ENCODE measurements at regions not wholly inside any gene's neighbourhood (a gene's known extent, or its start where the extent isn't known, plus 50 kb on each side); places are given as distances from the start of the nearest gene placed in this dataset.
"Not testable (repeated sequence)": the region's sequence is repeated elsewhere in the genome, so short reads cannot be mapped to it uniquely, and the experiment has no call there.

- H3K4me3 ChIP-seq; H3K9me3 ChIP-seq; H3K36me3 ChIP-seq; H3K27ac ChIP-seq; DNase-seq; H3K27me3 ChIP-seq; intact Hi-C loops (cut with DNase I): not testable (repeated sequence)
- peaks cover 0 to 19% (median 15%) of the 10 kb centered on the region in 4 donors for H3K4me1 ChIP-seq
- WGBS, 2 donors, result 95 to 97% methylated on average over 2 of the region's 2 CpGs
These were observed 74.4 kb upstream of the RTN4 start for GRCh38 chr2:55124682-55125081.

GRCh38 chr2:55123851-55124269 lies 73.6 kb upstream of the RTN4 start:
- 84 to 85% methylated on average over 2 of the region's 2 CpGs for WGBS, 2 donors
- Histone ChIP-seq H3K36me3 (no peaks in the 10 kb centered on the region), H3K27ac (no peak overlapping the region), H3K4me1 (peaks cover 0 to 19% (median 16%) of the 10 kb centered on the region in 4 donors), H3K9me3 (no peaks in the 10 kb centered on the region), H3K27me3 (no peaks in the 10 kb centered on the region), H3K4me3 (no peak overlapping the region)
- intact Hi-C loops (cut with DNase I), result no loop called here
- DNase-seq, result no peak
- TF ChIP-seq EP300 (IDR thresholded peaks at IDR 0.05) (no peak), POLR2A (IDR thresholded peaks at IDR 0.05) (no peak), POLR2AphosphoS5 (IDR thresholded peaks at IDR 0.05) (no peak), CTCF (IDR thresholded peaks at IDR 0.05) (no peak)

- H3K4me1 ChIP-seq, result peaks cover 0 to 19% (median 16%) of the 10 kb centered on the region in 4 donors
- DNase-seq, result no peak
- no peak for TF ChIP-seq POLR2AphosphoS5 (IDR thresholded peaks at IDR 0.05)
- TF ChIP-seq POLR2A (IDR thresholded peaks at IDR 0.05), result no peak
- TF ChIP-seq CTCF (IDR thresholded peaks at IDR 0.05), result no peak
- TF ChIP-seq EP300 (IDR thresholded peaks at IDR 0.05), result no peak
- H3K36me3 ChIP-seq, result no peaks in the 10 kb centered on the region
- intact Hi-C loops (cut with DNase I), result no loop called here
- no peaks in the 10 kb centered on the region for H3K9me3 ChIP-seq
- no peak overlapping the region for H3K4me3 ChIP-seq
- H3K27me3 ChIP-seq, result no peaks in the 10 kb centered on the region
- 50 to 65% methylated on average over 8 of the region's 8 CpGs for WGBS, 2 donors
- H3K27ac ChIP-seq, result peak overlapping the region; percentile 17 to 66 (median 56)
These were observed 70.5 kb upstream of the RTN4 start for GRCh38 chr2:55120634-55121359.

- TF ChIP-seq POLR2A (IDR thresholded peaks at IDR 0.05), result no peak
- TF ChIP-seq EP300 (IDR thresholded peaks at IDR 0.05), result no peak
- no peak for TF ChIP-seq POLR2AphosphoS5 (IDR thresholded peaks at IDR 0.05)
- no peak for TF ChIP-seq CTCF (IDR thresholded peaks at IDR 0.05)
- intact Hi-C loops (cut with DNase I), result loop anchor here (5.0 kb wide), 1 partner anchor 37 kb away; no protein-coding TSS in a partner anchor
- WGBS, 2 donors, result 80 to 82% methylated on average over 10 of the region's 10 CpGs
- H3K27me3 ChIP-seq, result no peaks in the 10 kb centered on the region
- H3K36me3 ChIP-seq, result no peaks in the 10 kb centered on the region
- peak overlapping the region; percentile 17 to 66 (median 56) for H3K27ac ChIP-seq
- H3K4me3 ChIP-seq, result no peak overlapping the region
- no peaks in the 10 kb centered on the region for H3K9me3 ChIP-seq
- no peak for DNase-seq
- H3K4me1 ChIP-seq, result peaks cover 0 to 19% (median 18%) of the 10 kb centered on the region in 4 donors
These were observed 69.6 kb upstream of the RTN4 start for GRCh38 chr2:55119711-55120487.

DNA sequence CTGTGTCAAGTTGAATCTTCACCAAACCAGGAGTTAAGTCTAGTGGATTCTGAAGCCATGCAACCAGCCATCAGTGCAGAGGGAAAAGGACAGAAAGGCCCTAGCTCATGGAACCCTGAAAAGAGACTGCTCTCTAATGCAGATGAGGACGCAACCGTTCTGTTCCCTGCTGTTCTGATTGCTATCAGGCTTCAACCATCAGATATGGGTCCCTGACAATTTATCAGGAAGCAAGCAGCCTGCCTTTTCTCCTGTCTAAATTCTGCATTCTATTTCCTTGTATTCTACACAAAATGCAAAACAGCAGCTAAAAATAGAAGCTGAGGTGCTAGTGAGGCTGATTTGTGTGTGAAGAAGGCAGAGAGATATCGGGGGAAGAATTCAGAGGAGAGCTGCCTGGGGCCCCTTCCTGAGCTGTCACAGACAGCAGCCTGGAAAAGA lies 68.4 kb upstream of the RTN4 start:
- TF ChIP-seq POLR2AphosphoS5 (IDR thresholded peaks at IDR 0.05) (no peak), POLR2A (IDR thresholded peaks at IDR 0.05) (no peak), CTCF (IDR thresholded peaks at IDR 0.05) (no peak), EP300 (IDR thresholded peaks at IDR 0.05) (no peak)
- H3K4me3 ChIP-seq, result no peak overlapping the region
- no peak for DNase-seq
- peaks cover 0 to 20% (median 19%) of the 10 kb centered on the region in 4 donors for H3K4me1 ChIP-seq
- WGBS, 2 donors, result 39 to 47% methylated on average over 3 of the region's 3 CpGs
- no peak overlapping the region for H3K27ac ChIP-seq
- no peaks in the 10 kb centered on the region for H3K9me3 ChIP-seq
- intact Hi-C loops (cut with DNase I), result loop anchor here (5.0 kb wide), 1 partner anchor 39 kb away; no protein-coding TSS in a partner anchor
- H3K36me3 ChIP-seq, result no peaks in the 10 kb centered on the region
- H3K27me3 ChIP-seq, result no peaks in the 10 kb centered on the region

All from sigmoid colon (tissue), 6 donors.